ENCODE measurements at regions not wholly inside any gene's neighbourhood (a gene's known extent, or its start where the extent isn't known, plus 50 kb on each side); places are given as distances from the start of the nearest gene placed in this dataset.

DNA sequence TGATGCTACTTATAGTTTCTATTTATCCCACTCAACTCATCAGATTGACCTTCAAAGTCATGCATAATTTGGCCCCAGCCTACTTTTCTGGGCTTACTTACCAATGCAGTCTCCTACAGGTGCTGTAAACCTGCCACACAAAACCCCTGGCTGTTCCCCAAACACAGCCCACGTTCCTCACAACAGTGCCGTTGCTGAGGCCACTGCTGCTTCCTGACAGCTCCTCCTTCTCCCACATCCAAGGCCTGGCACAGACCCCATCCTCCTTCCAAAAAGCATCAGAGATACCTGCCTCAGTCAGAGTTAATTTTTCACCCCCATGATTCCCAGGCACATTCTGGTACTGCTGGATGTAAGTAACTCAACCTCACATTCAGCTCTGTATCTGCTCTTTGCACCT, 68.1 kb upstream of the SIMC1 start:
- Histone ChIP-seq H3K36me3 (no peaks in the 10 kb centered on the region), H3K27ac (no peak overlapping the region), H3K27me3 (ENCODE audit: insufficient read depth, low read depth, severe bottlenecking) (no peaks in the 10 kb centered on the region)

DNA sequence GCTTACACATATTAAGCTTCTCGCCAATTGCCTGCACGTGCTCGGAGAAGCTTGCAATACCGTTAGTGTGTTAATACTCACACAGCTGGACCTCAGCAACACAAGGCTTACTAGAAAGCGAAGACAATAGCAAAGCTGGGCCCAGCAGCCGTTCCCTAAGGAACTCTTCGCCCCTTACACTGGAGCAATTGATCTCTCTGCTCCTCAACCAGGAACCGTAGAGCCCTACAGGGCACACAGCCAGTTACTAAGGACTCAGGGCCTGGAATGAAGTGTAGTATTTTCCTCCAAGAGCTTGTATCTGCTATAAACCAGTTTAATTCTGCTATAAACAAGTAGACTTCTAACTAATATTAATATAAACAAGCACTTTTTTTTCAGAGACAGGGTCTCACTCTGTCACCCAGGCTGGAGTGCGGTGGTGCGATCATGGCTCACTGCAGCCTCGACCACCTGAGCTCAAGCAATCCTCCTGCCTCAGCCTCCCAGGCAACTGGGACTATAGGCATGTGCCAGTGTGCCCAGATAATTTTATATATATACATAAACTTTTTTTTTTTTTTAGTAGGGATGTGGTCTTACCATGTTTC, 67.0 kb upstream of the SIMC1 start:
- no peaks in the 10 kb centered on the region for H3K27me3 ChIP-seq (ENCODE audit: insufficient read depth, low read depth, severe bottlenecking)
- TF ChIP-seq, protein P1, sequence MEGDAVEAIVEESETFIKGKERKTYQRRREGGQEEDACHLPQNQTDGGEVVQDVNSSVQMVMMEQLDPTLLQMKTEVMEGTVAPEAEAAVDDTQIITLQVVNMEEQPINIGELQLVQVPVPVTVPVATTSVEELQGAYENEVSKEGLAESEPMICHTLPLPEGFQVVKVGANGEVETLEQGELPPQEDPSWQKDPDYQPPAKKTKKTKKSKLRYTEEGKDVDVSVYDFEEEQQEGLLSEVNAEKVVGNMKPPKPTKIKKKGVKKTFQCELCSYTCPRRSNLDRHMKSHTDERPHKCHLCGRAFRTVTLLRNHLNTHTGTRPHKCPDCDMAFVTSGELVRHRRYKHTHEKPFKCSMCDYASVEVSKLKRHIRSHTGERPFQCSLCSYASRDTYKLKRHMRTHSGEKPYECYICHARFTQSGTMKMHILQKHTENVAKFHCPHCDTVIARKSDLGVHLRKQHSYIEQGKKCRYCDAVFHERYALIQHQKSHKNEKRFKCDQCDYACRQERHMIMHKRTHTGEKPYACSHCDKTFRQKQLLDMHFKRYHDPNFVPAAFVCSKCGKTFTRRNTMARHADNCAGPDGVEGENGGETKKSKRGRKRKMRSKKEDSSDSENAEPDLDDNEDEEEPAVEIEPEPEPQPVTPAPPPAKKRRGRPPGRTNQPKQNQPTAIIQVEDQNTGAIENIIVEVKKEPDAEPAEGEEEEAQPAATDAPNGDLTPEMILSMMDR (IDR thresholded peaks at IDR 0.05; ENCODE audit: low read depth, low read length) = no peak
- H3K27ac ChIP-seq = no peak overlapping the region
- no peaks in the 10 kb centered on the region for H3K9me3 ChIP-seq (ENCODE audit: severe bottlenecking)
- DNase-seq = no peak
- H3K4me3 ChIP-seq (ENCODE audit: low read depth, low read length) = no peak overlapping the region
- no peaks in the 10 kb centered on the region for H3K36me3 ChIP-seq

More for the DNA sequence above, 68.1 kb upstream of the SIMC1 start:
- Histone ChIP-seq H3K9me3 (ENCODE audit: severe bottlenecking) (no peaks in the 10 kb centered on the region), H3K4me3 (ENCODE audit: low read depth, low read length) (no peak overlapping the region)
- TF ChIP-seq, protein P1 (IDR thresholded peaks at IDR 0.05; ENCODE audit: low read depth, low read length) = no peak
- no peak for DNase-seq

DNA sequence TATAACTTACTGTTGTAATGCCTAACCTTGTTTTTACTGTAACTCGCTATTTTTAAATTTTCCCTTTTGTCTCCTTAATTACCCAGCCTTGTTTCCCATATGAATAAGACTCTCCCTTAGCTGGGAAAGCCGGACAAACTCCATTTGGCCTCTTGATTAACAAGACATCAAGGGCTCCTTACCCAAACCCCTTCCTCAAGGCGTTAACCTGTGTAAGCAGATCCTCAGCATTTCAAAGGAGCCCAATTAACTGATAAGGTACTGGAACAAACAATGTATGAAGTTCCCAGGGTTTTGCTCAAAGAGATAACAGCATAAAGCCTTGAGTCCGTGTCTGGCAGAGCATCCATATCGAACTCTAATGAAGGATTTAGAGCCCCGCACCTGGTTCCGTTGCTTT, 66.0 kb upstream of the SIMC1 start:
- Histone ChIP-seq H3K4me3 (ENCODE audit: low read depth, low read length) (no peak overlapping the region), H3K27ac (no peak overlapping the region), H3K36me3 (no peaks in the 10 kb centered on the region), H3K9me3 (ENCODE audit: severe bottlenecking) (no peaks in the 10 kb centered on the region), H3K27me3 (ENCODE audit: insufficient read depth, low read depth, severe bottlenecking) (no peaks in the 10 kb centered on the region)
- TF ChIP-seq, protein P1 (IDR thresholded peaks at IDR 0.05; ENCODE audit: low read depth, low read length) = no peak
- DNase-seq = no peak

DNA sequence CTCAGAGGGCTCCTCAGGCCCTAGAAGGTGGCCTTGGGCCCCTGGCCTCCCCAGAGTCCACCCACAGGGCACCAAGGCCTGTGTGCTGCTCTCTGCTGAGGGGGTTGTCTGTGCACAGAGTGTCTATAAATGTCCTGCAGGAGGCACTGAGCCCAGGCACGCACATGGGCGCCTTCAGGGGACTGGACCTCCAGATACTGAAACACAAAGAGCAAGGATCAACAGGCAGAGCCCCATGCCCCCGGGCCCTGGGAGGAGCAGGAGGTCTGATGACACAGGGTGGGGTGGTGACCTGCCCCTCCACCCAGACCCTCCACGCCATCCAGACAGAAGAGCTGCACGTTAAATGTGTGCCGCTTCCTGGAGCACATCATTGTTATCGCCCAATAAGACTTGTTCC, 64.6 kb upstream of the SIMC1 start:
- H3K9me3 ChIP-seq (ENCODE audit: severe bottlenecking) = no peaks in the 10 kb centered on the region
- no peak overlapping the region for H3K27ac ChIP-seq
- no peak overlapping the region for H3K4me3 ChIP-seq (ENCODE audit: low read depth, low read length)
- H3K36me3 ChIP-seq = no peaks in the 10 kb centered on the region
- no peak for DNase-seq
- H3K27me3 ChIP-seq (ENCODE audit: insufficient read depth, low read depth, severe bottlenecking) = no peaks in the 10 kb centered on the region
- TF ChIP-seq, protein P1 (IDR thresholded peaks at IDR 0.05; ENCODE audit: low read depth, low read length) = no peak

DNA sequence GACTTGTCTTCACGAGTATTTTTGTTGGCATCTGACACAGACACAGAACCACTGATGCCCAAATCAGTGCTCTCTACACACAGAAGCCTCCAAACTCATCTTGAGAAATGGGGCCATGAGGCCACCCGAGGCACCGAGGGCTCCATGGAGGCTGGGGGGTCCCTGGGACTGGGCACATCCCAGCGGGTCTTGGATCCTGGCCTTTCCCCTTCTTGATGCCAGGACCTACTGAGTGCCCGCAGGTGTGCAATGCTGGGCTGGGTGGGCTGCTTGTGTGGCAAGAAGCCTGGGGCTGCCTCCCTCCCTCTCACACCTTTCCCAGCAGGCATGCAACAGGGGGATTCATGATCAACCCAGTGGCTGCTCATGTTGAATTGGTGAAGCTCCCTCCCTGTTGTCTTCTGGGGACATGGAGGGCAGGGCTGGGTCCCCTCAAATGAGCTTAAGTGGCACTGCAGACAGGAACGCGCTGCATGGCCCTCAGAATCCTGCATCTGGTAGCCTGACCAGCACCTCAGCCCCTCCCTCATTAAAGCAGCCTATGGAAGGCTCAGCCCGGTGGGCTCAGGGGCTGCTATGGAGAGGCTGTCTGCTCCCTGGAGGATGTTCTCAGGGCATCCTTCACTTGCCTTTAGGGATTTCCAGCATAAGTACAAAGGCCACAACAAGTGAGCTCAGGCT, 63.7 kb upstream of the SIMC1 start:
- Histone ChIP-seq H3K27me3 (ENCODE audit: insufficient read depth, low read depth, severe bottlenecking) (no peaks in the 10 kb centered on the region), H3K27ac (no peak overlapping the region), H3K36me3 (no peaks in the 10 kb centered on the region), H3K4me3 (ENCODE audit: low read depth, low read length) (no peak overlapping the region), H3K9me3 (ENCODE audit: severe bottlenecking) (peaks cover 2% of the 10 kb centered on the region)
- no peak for DNase-seq
- TF ChIP-seq, protein P1 (IDR thresholded peaks at IDR 0.05; ENCODE audit: low read depth, low read length) = no peak

Data from WERI-Rb-1 (cell line).